Osteocyte (in vitro differentiated cells): ENCODE measurements at regions not wholly inside any gene's neighbourhood (a gene's known extent, or its start where the extent isn't known, plus 50 kb on each side); places are given as distances from the start of the nearest gene placed in this dataset.

Experiments
- DNase-seq: peaks from one replicate; pipeline ENCODE4 v3.0.0; 2021; ENCODE audit warnings: mixed read lengths; ENCODE audit not compliant: unreplicated experiment; ENCODE audit errors: extremely low spot score
- H3K27ac Mint-ChIP-seq: one replicate; pipeline ENCODE4 v1.8.0; 2021; ENCODE audit warnings: mild to moderate bottlenecking, mixed read lengths; ENCODE audit not compliant: unreplicated experiment
- H3K27me3 Mint-ChIP-seq: one replicate; pipeline ENCODE4 v1.8.0; 2021; ENCODE audit warnings: mixed read lengths; ENCODE audit not compliant: unreplicated experiment
- H3K36me3 Mint-ChIP-seq: one replicate; pipeline ENCODE4 v1.8.0; 2021; ENCODE audit warnings: mixed read lengths; ENCODE audit not compliant: unreplicated experiment
- H3K4me1 Mint-ChIP-seq: one replicate; pipeline ENCODE4 v1.8.0; 2021; ENCODE audit warnings: mixed read lengths; ENCODE audit not compliant: unreplicated experiment
- H3K4me3 Mint-ChIP-seq: one replicate; pipeline ENCODE4 v1.8.0; 2021; ENCODE audit warnings: mild to moderate bottlenecking, moderate library complexity, mixed read lengths; ENCODE audit not compliant: unreplicated experiment
- H3K9me3 Mint-ChIP-seq: one replicate; pipeline ENCODE4 v1.8.0; 2021; ENCODE audit warnings: mixed read lengths; ENCODE audit not compliant: unreplicated experiment
- TF ChIP-seq, protein P1 (sequence below): fragments of 200-600 bp; sonication (generic); IDR thresholded peaks from 2 replicates; pipeline ENCODE4 v1.5.0; 2021; ENCODE audit warnings: antibody characterized with exemption, mild to moderate bottlenecking, moderate library complexity

DNA sequence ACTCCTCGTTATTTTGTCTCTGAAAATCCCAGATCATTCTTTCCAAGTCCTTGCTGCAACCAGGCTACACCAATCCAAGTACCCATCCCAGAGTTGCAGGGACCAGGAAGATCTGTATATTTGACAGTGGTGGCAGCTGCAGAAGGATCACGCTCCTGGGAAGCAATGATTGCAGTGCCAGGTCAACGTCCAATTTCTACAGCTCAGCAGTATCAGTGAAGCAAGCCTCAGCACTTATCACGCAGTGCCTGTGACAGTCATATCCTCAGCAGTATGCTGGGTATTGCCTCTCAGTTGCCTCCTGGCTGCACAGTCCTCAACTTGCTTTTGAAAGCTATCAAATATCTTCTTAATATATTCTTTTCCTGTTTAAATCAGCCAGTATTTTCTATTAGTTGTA lies 66.7 kb downstream of the BARHL2 start:
- Mint-ChIP-seq H3K27ac (no peak overlapping the region), H3K4me1 (no peaks in the 10 kb centered on the region), H3K4me3 (no peak overlapping the region), H3K36me3 (no peaks in the 10 kb centered on the region), H3K27me3 (peaks cover 4% of the 10 kb centered on the region), H3K9me3 (no peaks in the 10 kb centered on the region)
- DNase-seq = no peak
- TF ChIP-seq, protein P1, sequence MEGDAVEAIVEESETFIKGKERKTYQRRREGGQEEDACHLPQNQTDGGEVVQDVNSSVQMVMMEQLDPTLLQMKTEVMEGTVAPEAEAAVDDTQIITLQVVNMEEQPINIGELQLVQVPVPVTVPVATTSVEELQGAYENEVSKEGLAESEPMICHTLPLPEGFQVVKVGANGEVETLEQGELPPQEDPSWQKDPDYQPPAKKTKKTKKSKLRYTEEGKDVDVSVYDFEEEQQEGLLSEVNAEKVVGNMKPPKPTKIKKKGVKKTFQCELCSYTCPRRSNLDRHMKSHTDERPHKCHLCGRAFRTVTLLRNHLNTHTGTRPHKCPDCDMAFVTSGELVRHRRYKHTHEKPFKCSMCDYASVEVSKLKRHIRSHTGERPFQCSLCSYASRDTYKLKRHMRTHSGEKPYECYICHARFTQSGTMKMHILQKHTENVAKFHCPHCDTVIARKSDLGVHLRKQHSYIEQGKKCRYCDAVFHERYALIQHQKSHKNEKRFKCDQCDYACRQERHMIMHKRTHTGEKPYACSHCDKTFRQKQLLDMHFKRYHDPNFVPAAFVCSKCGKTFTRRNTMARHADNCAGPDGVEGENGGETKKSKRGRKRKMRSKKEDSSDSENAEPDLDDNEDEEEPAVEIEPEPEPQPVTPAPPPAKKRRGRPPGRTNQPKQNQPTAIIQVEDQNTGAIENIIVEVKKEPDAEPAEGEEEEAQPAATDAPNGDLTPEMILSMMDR = no peak

DNA sequence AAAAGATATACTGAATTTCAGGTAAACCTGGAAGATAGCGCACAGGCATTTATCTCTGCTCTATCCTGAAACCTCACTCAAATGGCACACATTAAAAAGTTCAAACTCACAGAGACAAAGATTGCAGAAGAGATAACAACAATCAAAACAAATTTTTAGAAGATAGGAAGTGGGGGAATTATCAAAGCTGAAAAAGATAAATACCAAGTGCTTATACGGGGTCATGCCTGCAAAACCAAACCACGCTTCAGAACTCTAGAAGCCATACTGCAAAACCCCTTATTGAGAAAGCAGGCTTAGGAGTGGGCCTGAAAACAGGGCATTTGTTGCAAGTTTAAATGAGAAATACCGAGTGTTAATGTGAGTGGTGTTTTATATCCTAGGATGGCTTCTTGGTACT lies 76.8 kb downstream of the BARHL2 start:
- no peak overlapping the region for H3K4me3 Mint-ChIP-seq
- no peaks in the 10 kb centered on the region for H3K9me3 Mint-ChIP-seq
- DNase-seq = no peak
- H3K4me1 Mint-ChIP-seq = no peaks in the 10 kb centered on the region
- TF ChIP-seq, protein P1 = no peak
- no peaks in the 10 kb centered on the region for H3K36me3 Mint-ChIP-seq
- H3K27ac Mint-ChIP-seq = no peak overlapping the region
- H3K27me3 Mint-ChIP-seq = peaks cover 2% of the 10 kb centered on the region

DNA sequence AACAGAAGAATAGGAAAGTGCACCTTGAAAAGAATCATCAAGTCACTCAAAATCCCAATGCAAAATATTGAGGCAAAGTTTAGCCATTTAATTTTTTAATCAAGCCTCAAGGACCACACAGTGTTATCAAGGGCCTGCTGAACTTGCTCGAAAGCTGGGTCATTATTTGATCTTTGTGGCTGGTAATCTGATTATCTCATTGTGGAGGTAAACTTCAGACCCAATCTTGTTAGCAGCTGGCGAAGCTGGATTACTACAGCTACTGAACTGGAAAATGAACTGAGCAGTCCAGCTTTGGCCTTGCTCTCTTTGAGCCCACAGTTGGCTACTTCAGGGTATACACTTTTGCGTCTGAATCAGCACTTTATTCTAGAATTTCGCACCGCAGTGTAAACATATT lies 94.4 kb downstream of the BARHL2 start:
- TF ChIP-seq, protein P1 = no peak
- no peaks in the 10 kb centered on the region for H3K27me3 Mint-ChIP-seq
- H3K4me3 Mint-ChIP-seq = no peak overlapping the region
- no peaks in the 10 kb centered on the region for H3K36me3 Mint-ChIP-seq
- H3K9me3 Mint-ChIP-seq = peaks cover 8% of the 10 kb centered on the region
- DNase-seq = no peak
- H3K4me1 Mint-ChIP-seq = no peaks in the 10 kb centered on the region
- H3K27ac Mint-ChIP-seq = no peak overlapping the region

DNA sequence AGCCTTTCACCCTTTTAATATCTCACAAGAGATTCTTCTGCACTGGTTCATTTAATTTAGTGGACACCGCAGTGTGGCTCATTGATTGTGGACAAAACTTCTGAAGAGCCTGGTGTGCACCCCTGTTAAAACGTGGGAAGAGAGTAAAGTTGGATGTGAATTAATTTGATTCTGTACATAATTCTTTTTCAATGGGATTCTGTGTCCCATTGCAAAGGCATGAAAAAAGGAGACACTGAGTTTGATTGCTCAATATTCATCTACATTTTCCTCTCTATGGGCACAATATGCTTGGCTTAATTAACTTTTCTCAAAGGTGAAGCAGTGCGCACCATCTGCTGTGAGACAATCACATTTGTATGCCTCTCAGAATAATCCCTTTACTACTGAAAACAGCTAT lies 95.1 kb downstream of the BARHL2 start:
- TF ChIP-seq, protein P1 = no peak
- Mint-ChIP-seq H3K4me1 (no peaks in the 10 kb centered on the region), H3K4me3 (no peak overlapping the region), H3K27ac (no peak overlapping the region), H3K27me3 (no peaks in the 10 kb centered on the region), H3K36me3 (no peaks in the 10 kb centered on the region), H3K9me3 (peaks cover 8% of the 10 kb centered on the region)
- DNase-seq = no peak

DNA sequence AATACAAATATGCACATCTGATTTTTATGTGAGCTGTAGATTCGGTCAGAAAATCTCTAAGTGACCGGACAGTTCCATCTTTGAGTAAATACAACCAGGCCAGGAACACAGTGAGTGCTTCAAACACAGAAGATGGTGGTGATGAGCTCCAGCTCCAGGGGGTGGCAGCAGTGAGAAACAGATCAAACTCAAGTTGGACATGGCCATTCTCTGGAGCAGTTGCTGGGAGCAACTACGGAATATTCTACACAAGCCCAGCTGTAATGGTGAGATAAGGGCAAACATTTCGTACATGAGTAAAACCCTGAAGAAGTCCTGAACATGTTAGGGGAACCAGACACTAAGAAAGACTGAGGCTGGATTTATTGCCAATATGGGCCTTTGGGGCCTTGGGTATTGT lies 100.7 kb downstream of the BARHL2 start:
- TF ChIP-seq, protein P1 = peak; percentile 14
- Mint-ChIP-seq H3K27ac (no peak overlapping the region), H3K9me3 (peaks cover 8% of the 10 kb centered on the region)

More for the DNA sequence above, 100.7 kb downstream of the BARHL2 start:
- H3K27me3 Mint-ChIP-seq = no peaks in the 10 kb centered on the region
- H3K4me3 Mint-ChIP-seq = no peak overlapping the region
- H3K36me3 Mint-ChIP-seq = no peaks in the 10 kb centered on the region
- H3K4me1 Mint-ChIP-seq = no peaks in the 10 kb centered on the region
- no peak for DNase-seq
